Gastrocnemius medialis (tissue), 4 donors: ENCODE measurements at regions not wholly inside any gene's neighbourhood (a gene's known extent, or its start where the extent isn't known, plus 50 kb on each side); places are given as distances from the start of the nearest gene placed in this dataset.

Source experiments
- POLR2A ChIP-seq, 2 donors: fragments of 450-650 bp; IDR thresholded peaks; one replicate each; pipeline ENCODE4 v1.6.1; 2017; ENCODE audit warnings: antibody characterized with exemption in 2 of 2, mild to moderate bottlenecking in 2 of 2, moderate library complexity in 2 of 2
- TF ChIP-seq, protein P1 (sequence below), 5 experiments: fragments of 450-650 bp in 3 of 5; fragments of 200-600 bp in 2 of 5; sonication (generic) in 2 of 5; IDR thresholded peaks in 4 of 5; conservative IDR thresholded peaks in 1 of 5; 1 replicate in 4 of 5; 2 replicates in 1 of 5; pipeline ENCODE4 v1.5.1; 2016 to 2019; ENCODE audit warnings: antibody characterized with exemption in 5 of 5, mild to moderate bottlenecking in 3 of 5, moderate library complexity in 3 of 5

DNA sequence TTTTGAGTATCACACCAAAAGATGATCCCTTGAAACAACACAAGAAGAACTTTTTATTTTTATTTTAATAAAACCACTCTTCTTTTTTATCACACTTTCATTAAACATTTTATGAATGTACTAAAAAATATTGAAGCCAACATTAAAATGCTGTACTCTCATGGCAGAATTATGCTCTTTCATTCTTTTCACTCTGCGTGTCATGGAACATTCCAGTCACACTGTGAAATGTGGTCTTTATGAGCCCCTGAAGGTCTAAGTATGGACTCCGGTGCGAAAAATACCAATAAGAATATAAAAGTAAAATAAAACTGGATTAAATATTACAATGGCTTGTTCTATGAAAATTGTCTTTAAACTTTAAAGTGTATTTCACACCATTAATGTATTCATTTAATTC lies 148.4 kb downstream of the TMEM26 start:
- TF ChIP-seq POLR2A (IDR thresholded peaks at IDR 0.05), result no peak
- TF ChIP-seq, protein P1, sequence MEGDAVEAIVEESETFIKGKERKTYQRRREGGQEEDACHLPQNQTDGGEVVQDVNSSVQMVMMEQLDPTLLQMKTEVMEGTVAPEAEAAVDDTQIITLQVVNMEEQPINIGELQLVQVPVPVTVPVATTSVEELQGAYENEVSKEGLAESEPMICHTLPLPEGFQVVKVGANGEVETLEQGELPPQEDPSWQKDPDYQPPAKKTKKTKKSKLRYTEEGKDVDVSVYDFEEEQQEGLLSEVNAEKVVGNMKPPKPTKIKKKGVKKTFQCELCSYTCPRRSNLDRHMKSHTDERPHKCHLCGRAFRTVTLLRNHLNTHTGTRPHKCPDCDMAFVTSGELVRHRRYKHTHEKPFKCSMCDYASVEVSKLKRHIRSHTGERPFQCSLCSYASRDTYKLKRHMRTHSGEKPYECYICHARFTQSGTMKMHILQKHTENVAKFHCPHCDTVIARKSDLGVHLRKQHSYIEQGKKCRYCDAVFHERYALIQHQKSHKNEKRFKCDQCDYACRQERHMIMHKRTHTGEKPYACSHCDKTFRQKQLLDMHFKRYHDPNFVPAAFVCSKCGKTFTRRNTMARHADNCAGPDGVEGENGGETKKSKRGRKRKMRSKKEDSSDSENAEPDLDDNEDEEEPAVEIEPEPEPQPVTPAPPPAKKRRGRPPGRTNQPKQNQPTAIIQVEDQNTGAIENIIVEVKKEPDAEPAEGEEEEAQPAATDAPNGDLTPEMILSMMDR (IDR thresholded peaks at IDR 0.05 in 4 of 5, conservative IDR thresholded peaks at IDR 0.05 in 1 of 5), result no peak
